ENCODE measurements at regions not wholly inside any gene's neighbourhood (a gene's known extent, or its start where the extent isn't known, plus 50 kb on each side); places are given as distances from the start of the nearest gene placed in this dataset.
"Not testable (repeated sequence)": the region's sequence is repeated elsewhere in the genome, so short reads cannot be mapped to it uniquely, and the experiment has no call there.

DNA sequence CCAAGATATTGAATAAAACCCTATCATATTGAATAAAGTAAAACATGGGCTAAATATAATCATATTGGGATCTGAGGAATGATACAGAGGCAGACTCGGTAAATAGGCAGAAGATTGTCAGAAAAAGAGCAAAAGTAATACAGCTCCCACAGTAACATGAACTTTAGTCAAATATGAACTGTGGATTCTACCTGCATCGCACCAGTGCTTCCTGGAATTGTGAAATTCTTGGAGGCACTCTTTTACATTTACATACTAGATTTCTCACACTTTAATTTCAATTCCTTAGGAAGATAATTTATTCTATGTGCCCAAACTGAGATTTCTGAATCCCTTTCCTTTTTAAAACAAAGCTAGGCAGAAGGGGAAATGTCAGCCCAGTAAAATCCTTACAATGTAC, 325.1 kb upstream of the SLC39A10 start:
- no peak overlapping the region for H3K9ac ChIP-seq (ENCODE audit: low read length)

DNA sequence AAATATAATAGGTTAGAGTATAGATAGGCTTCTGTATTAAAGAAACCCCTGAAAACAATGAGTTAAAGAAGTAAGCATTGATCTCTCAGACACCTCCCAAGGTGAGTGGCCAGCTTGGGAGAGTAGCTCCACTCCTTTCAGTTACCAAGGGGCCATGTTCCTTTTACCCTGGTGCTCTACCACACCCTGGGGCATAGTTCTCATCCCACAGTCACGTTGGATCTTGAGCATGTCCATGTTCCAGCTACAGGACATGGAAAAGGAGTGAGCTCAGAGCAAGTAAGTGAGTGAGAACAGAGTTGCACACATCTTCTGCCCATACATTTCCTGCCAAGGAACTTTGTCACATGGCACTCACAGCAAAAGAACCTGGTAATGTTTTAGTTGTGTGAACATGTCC, 325.9 kb upstream of the SLC39A10 start:
- H3K36me3 ChIP-seq (ENCODE audit: control insufficient read depth in 1 of 2, insufficient read depth in 2 of 2, low read length in 2 of 2): no peaks in the 10 kb centered on the region
- no peak overlapping the region for H2BK12ac ChIP-seq (ENCODE audit: low read length)
- H3K14ac ChIP-seq (ENCODE audit: low read length): no peak overlapping the region
- DNase-seq: no peak
- H3K4me3 ChIP-seq (ENCODE audit: low read depth, low read length): no peak overlapping the region
- no peak overlapping the region for H4K12ac ChIP-seq (ENCODE audit: low read depth, low read length)
- no peaks in the 10 kb centered on the region for H3K4me1 ChIP-seq (ENCODE audit: control insufficient read depth in 1 of 2, insufficient read depth in 2 of 2, low read length in 2 of 2)
- H3K18ac ChIP-seq (ENCODE audit: low read length): no peak overlapping the region
- no peak overlapping the region for H2AFZ ChIP-seq (ENCODE audit: insufficient read depth, low read length, poor library complexity)
- no peak overlapping the region for H3K27ac ChIP-seq (ENCODE audit: low read depth, low read length)
- H4K8ac ChIP-seq (ENCODE audit: low read depth, low read length): no peak overlapping the region
- no peak overlapping the region for H3K4me2 ChIP-seq (ENCODE audit: low read length)
- no peaks in the 10 kb centered on the region for H3K9me3 ChIP-seq (ENCODE audit: insufficient read depth, low read depth, low read length)
- H2AK5ac ChIP-seq (ENCODE audit: low read length): no peak overlapping the region
- no peak overlapping the region for H4K91ac ChIP-seq (ENCODE audit: low read depth, low read length)
- no peak overlapping the region for H3K9ac ChIP-seq (ENCODE audit: low read length)
- H3K4ac ChIP-seq (ENCODE audit: low read depth, low read length): no peak overlapping the region
- H3K23ac ChIP-seq (ENCODE audit: low read length): no peak overlapping the region
- H3K27me3 ChIP-seq (ENCODE audit: insufficient read depth, low read length): no peaks in the 10 kb centered on the region
- H3K79me2 ChIP-seq (ENCODE audit: control insufficient read depth, insufficient read depth, low read length, poor library complexity): no peaks in the 10 kb centered on the region
- no CpG with 5 or more reads among the region's 1 CpG for WGBS (ENCODE audit: extremely low coverage, insufficient coverage, insufficient read length)
- no peak overlapping the region for H2BK120ac ChIP-seq (ENCODE audit: insufficient read depth, low read length, poor library complexity)
- no peak overlapping the region for H2BK5ac ChIP-seq (ENCODE audit: low read depth, low read length, poor library complexity)
- H3K79me1 ChIP-seq (ENCODE audit: low read length): no peaks in the 10 kb centered on the region

More for the DNA sequence above, 325.1 kb upstream of the SLC39A10 start:
- Histone ChIP-seq H3K79me2 (ENCODE audit: control insufficient read depth, insufficient read depth, low read length, poor library complexity) (no peaks in the 10 kb centered on the region), H4K12ac (ENCODE audit: low read depth, low read length) (no peak overlapping the region), H2AK5ac (ENCODE audit: low read length) (no peak overlapping the region), H3K14ac (ENCODE audit: low read length) (no peak overlapping the region), H2BK5ac (ENCODE audit: low read depth, low read length, poor library complexity) (no peak overlapping the region), H3K4me3 (ENCODE audit: low read depth, low read length) (no peak overlapping the region), H3K4ac (ENCODE audit: low read depth, low read length) (no peak overlapping the region), H3K4me2 (ENCODE audit: low read length) (no peak overlapping the region), H3K79me1 (ENCODE audit: low read length) (no peaks in the 10 kb centered on the region), H3K18ac (ENCODE audit: low read length) (no peak overlapping the region), H3K36me3 (ENCODE audit: control insufficient read depth in 1 of 2, insufficient read depth in 2 of 2, low read length in 2 of 2) (no peaks in the 10 kb centered on the region), H3K27me3 (ENCODE audit: insufficient read depth, low read length) (no peaks in the 10 kb centered on the region), H4K91ac (ENCODE audit: low read depth, low read length) (no peak overlapping the region), H2BK120ac (ENCODE audit: insufficient read depth, low read length, poor library complexity) (no peak overlapping the region), H3K4me1 (ENCODE audit: control insufficient read depth in 1 of 2, insufficient read depth in 2 of 2, low read length in 2 of 2) (no peaks in the 10 kb centered on the region), H4K8ac (ENCODE audit: low read depth, low read length) (no peak overlapping the region), H3K23ac (ENCODE audit: low read length) (no peak overlapping the region), H2BK12ac (ENCODE audit: low read length) (no peak overlapping the region), H3K9me3 (ENCODE audit: insufficient read depth, low read depth, low read length) (no peaks in the 10 kb centered on the region), H3K27ac (ENCODE audit: low read depth, low read length) (no peak overlapping the region), H2AFZ (ENCODE audit: insufficient read depth, low read length, poor library complexity) (no peak overlapping the region)
- no CpG with 5 or more reads among the region's 2 CpGs for WGBS (ENCODE audit: extremely low coverage, insufficient coverage, insufficient read length)
- no peak for DNase-seq

DNA sequence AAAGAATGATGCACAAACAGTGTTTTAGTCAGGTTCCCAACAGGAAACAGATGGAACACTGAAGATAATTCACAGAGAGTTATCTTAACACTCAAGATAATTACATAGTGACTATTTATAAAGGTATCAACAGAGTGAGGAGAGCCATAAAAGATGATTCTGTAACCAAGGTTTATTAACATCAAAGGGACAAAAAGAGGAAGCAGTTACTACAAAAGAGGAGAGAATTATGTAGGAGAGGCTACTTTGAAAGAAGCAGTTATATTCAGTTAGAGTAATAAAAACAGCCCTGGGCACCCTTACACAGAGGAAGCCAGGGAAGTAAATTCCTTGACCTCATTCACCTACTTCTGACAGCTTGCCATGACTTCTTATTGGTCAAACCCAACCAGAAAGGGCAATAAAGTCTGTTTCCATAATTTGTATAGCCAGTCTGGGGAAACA, 326.5 kb upstream of the SLC39A10 start:
- DNase-seq: no peak
- no peaks in the 10 kb centered on the region for H3K79me1 ChIP-seq (ENCODE audit: low read length)

DNA sequence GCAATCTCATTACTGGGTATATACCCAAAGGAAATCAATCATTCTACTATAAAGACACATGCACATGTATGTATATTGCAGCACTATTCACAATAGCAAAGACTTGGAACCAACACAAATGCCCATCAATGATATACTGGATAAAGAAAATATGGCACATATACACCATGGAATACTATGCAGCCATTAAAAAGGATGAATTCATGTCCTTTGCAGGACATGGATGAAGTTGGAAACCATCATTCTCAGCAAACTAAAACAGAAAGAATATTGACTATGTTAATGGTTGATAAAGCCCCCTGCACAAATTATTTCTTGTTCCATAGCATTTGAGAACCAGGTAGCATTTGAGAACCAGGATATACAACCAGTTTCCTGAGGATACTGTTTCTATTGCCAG, 327.2 kb upstream of the SLC39A10 start:
- H2AFZ ChIP-seq (ENCODE audit: insufficient read depth, low read length, poor library complexity); H3K4ac ChIP-seq (ENCODE audit: low read depth, low read length); H3K4me3 ChIP-seq (ENCODE audit: low read depth, low read length); H3K27ac ChIP-seq (ENCODE audit: low read depth, low read length); H3K9ac ChIP-seq (ENCODE audit: low read length); H3K36me3 ChIP-seq (ENCODE audit: control insufficient read depth in 1 of 2, insufficient read depth in 2 of 2, low read length in 2 of 2); DNase-seq; H2AK5ac ChIP-seq (ENCODE audit: low read length); H4K8ac ChIP-seq (ENCODE audit: low read depth, low read length); H3K79me2 ChIP-seq (ENCODE audit: control insufficient read depth, insufficient read depth, low read length, poor library complexity); H4K12ac ChIP-seq (ENCODE audit: low read depth, low read length); H2BK120ac ChIP-seq (ENCODE audit: insufficient read depth, low read length, poor library complexity); H3K27me3 ChIP-seq (ENCODE audit: insufficient read depth, low read length); H3K4me2 ChIP-seq (ENCODE audit: low read length); H2BK5ac ChIP-seq (ENCODE audit: low read depth, low read length, poor library complexity); H3K4me1 ChIP-seq (ENCODE audit: control insufficient read depth in 1 of 2, insufficient read depth in 2 of 2, low read length in 2 of 2); H3K79me1 ChIP-seq (ENCODE audit: low read length); H3K14ac ChIP-seq (ENCODE audit: low read length); H2BK12ac ChIP-seq (ENCODE audit: low read length); H3K18ac ChIP-seq (ENCODE audit: low read length); H3K9me3 ChIP-seq (ENCODE audit: insufficient read depth, low read depth, low read length); H4K91ac ChIP-seq (ENCODE audit: low read depth, low read length); H3K23ac ChIP-seq (ENCODE audit: low read length): not testable (repeated sequence)

More for the DNA sequence above, 326.5 kb upstream of the SLC39A10 start:
- Histone ChIP-seq H3K36me3 (ENCODE audit: control insufficient read depth in 1 of 2, insufficient read depth in 2 of 2, low read length in 2 of 2) (no peaks in the 10 kb centered on the region), H3K14ac (ENCODE audit: low read length) (no peak overlapping the region), H3K27ac (ENCODE audit: low read depth, low read length) (no peak overlapping the region), H3K4ac (ENCODE audit: low read depth, low read length) (no peak overlapping the region), H3K23ac (ENCODE audit: low read length) (no peak overlapping the region), H3K9ac (ENCODE audit: low read length) (no peak overlapping the region), H4K8ac (ENCODE audit: low read depth, low read length) (no peak overlapping the region), H3K4me3 (ENCODE audit: low read depth, low read length) (no peak overlapping the region), H3K18ac (ENCODE audit: low read length) (no peak overlapping the region), H2AK5ac (ENCODE audit: low read length) (no peak overlapping the region), H3K9me3 (ENCODE audit: insufficient read depth, low read depth, low read length) (no peaks in the 10 kb centered on the region), H2AFZ (ENCODE audit: insufficient read depth, low read length, poor library complexity) (no peak overlapping the region), H4K91ac (ENCODE audit: low read depth, low read length) (no peak overlapping the region), H4K12ac (ENCODE audit: low read depth, low read length) (no peak overlapping the region), H3K4me2 (ENCODE audit: low read length) (no peak overlapping the region), H3K79me2 (ENCODE audit: control insufficient read depth, insufficient read depth, low read length, poor library complexity) (no peaks in the 10 kb centered on the region), H2BK120ac (ENCODE audit: insufficient read depth, low read length, poor library complexity) (no peak overlapping the region), H3K4me1 (ENCODE audit: control insufficient read depth in 1 of 2, insufficient read depth in 2 of 2, low read length in 2 of 2) (no peaks in the 10 kb centered on the region), H2BK12ac (ENCODE audit: low read length) (no peak overlapping the region), H3K27me3 (ENCODE audit: insufficient read depth, low read length) (no peaks in the 10 kb centered on the region), H2BK5ac (ENCODE audit: low read depth, low read length, poor library complexity) (no peak overlapping the region)

DNA sequence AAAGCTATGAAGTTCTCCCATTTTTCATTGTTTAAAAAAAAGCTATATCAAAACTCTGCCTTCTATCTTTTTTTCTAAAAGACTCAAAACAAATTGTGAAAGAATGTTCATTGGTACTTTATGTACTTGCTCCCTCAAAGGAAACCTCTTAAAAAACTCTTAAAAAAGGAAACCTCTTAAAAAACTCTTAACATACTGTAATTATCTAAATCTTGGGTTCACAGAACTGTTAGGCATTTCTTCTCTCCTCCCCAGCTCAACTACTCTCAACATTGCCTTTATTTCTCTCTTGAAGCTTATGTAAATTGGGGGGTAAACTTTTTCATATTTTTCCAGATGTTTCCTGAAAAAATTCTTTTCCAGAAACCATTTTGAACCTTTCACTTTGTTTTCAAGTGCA, 330.5 kb upstream of the SLC39A10 start:
- no peak overlapping the region for H3K4ac ChIP-seq (ENCODE audit: low read depth, low read length)

More for the DNA sequence above, 330.5 kb upstream of the SLC39A10 start:
- Histone ChIP-seq H4K8ac (ENCODE audit: low read depth, low read length) (no peak overlapping the region), H3K4me3 (ENCODE audit: low read depth, low read length) (no peak overlapping the region), H2BK5ac (ENCODE audit: low read depth, low read length, poor library complexity) (no peak overlapping the region), H2BK12ac (ENCODE audit: low read length) (no peak overlapping the region), H3K9me3 (ENCODE audit: insufficient read depth, low read depth, low read length) (no peaks in the 10 kb centered on the region), H3K79me1 (ENCODE audit: low read length) (no peaks in the 10 kb centered on the region), H2AFZ (ENCODE audit: insufficient read depth, low read length, poor library complexity) (no peak overlapping the region), H3K4me2 (ENCODE audit: low read length) (no peak overlapping the region), H4K91ac (ENCODE audit: low read depth, low read length) (no peak overlapping the region), H2BK120ac (ENCODE audit: insufficient read depth, low read length, poor library complexity) (no peak overlapping the region), H3K9ac (ENCODE audit: low read length) (no peak overlapping the region), H3K18ac (ENCODE audit: low read length) (no peak overlapping the region), H3K36me3 (ENCODE audit: control insufficient read depth in 1 of 2, insufficient read depth in 2 of 2, low read length in 2 of 2) (no peaks in the 10 kb centered on the region), H3K4me1 (ENCODE audit: control insufficient read depth in 1 of 2, insufficient read depth in 2 of 2, low read length in 2 of 2) (no peaks in the 10 kb centered on the region), H3K27ac (ENCODE audit: low read depth, low read length) (no peak overlapping the region), H3K27me3 (ENCODE audit: insufficient read depth, low read length) (no peaks in the 10 kb centered on the region), H2AK5ac (ENCODE audit: low read length) (no peak overlapping the region), H3K23ac (ENCODE audit: low read length) (no peak overlapping the region), H3K14ac (ENCODE audit: low read length) (no peak overlapping the region), H3K79me2 (ENCODE audit: control insufficient read depth, insufficient read depth, low read length, poor library complexity) (no peaks in the 10 kb centered on the region), H4K12ac (ENCODE audit: low read depth, low read length) (no peak overlapping the region)
- no peak for DNase-seq

All from trophoblast cell (in vitro differentiated cells and primary cell).